Eye (tissue), 1 donor: ENCODE measurements at regions not wholly inside any gene's neighbourhood (a gene's known extent, or its start where the extent isn't known, plus 50 kb on each side); places are given as distances from the start of the nearest gene placed in this dataset.
"Not testable (repeated sequence)": the region's sequence is repeated elsewhere in the genome, so short reads cannot be mapped to it uniquely, and the experiment has no call there.

ENCODE experiments used
- DNase-seq: peaks from one replicate; pipeline ENCODE4 v3.0.0-alpha.2; 2015

DNA sequence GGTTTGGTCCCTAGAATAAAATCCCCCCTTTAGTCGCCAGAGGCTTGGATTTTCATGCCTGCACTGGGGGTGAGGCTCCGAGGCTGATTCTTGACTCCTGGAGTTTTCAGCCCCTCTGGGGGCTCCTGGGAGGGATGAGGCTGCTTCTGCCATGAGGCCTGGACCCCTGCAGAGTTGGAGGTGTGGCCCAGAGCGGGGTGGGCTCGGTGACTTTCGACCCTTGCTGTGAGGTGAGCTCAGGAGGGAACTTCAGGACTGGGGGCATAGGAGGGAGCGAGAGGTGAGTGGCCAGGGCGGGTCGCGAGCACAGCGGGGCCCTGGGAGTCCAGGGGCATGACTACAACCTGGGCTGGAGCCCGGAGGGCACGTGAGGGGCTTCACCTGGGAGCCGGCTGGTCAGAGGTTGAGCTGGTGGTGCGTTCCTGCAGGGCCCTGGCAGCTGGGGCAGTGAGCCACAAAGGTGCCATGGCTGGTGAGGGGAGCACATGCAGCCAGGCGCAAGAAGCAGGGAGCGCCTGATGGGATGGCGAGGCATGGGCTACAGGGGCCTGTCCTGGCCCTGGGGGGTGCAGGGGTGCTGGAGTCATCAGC lies 168.2 kb downstream of the KIF26A start:
- DNase-seq, result no peak

DNA sequence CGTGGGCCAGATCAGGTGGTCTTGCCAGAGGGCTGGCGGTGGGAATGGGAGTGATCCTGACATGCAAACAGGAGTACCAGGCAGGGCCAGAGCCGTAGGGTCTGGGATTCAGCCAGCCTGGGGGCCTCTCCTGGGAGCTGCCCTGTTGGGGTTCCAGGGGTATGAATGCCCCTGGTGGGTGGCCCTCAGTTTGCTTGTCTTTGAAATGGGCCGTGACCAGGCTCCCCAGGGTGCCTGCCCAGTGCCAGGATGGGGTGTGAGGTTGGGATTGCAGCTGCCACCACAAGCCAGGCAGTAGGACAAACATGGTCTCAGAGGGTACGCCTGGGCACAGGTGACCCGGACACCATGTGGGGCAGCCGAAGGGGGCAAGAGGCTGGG lies 168.8 kb downstream of the KIF26A start:
- DNase-seq, result no peak

DNA sequence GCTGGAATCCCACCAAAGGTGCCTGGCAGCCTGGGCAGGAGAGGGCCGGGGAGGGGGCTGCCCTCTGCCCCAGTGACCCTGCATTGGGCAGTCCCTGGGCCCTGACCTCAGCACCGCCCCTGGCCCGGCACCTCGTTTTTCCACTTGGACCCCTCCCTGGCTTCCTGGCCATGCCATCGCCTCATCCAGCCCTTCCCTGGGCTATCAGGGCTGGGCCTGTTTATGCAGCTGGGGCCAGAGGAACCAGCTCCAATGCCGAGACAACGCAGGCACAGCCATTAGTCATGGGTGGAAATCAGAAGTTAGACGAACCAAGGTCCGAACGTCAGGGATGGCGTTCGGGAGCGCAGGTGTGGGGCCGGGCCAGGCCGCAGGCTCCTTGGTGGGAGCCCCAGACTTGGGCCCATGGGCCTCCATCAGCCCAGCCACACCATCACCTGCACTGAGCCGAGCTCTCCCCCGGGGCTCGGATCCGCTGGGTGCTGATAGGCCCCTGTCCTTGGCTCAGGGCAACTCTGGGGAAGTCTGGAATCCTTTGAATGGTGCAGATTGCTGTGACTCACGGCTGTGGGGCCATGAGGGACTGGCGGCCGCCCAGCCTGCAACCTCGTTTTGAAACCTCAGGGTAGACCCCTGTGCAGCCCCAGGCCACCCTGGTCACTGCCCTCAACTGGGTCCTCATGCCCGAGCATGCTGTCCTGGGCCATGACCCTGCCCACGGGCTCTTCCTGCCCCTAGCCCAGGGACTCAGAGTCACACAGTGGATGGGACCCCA lies 169.4 kb downstream of the KIF26A start:
- DNase-seq, result no peak

DNA sequence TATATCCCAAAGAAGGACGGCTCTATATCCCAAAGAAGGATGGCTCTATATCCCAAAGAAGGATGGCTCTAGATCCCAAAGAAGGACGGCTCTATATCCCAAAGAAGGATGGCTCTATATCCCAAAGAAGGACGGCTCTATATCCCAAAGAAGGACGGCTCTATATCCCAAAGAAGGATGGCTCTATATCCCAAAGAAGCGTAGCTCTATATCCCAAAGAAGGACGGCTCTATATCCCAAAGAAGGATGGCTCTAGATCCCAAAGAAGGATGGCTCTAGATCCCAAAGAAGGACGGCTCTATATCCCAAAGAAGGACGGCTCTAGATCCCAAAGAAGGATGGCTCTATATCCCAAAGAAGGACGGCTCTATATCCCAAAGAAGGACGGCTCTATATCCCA lies 170.1 kb downstream of the KIF26A start:
- not testable (repeated sequence) for DNase-seq

DNA sequence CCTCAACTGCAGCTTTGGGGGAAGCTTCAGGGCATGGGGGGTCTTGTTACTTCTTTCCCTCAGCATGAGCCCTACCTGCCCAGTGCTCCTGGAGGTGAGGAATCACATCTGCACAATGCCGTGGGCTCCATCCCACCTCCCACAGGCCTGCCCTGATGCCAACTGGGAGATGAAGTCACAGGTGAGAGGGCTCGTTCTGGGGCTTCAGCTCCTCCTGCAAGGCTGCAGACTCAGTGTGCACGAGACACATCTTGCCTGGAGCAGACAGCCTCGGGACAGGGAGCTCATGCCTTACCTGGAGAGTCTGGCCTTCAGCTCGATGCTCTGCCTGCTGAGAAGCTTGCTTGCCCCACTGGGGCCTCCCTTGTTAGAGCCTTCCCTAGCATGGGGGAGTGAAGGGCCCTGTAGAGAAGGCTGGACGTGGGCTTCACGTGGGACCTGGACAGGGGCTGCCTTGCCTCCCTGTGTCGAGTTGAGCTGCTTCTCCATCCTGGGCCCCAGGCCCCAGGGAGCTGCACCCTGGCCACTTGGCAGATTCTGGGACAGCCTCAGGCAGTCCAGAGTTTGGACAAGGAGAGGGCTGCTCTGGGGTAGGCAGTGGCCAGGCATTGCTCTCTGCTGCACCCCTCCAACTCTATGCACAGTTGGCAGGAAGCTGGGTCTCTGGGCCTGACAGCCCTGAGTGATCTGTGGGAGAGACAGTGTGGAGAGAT lies 171.4 kb downstream of the KIF26A start:
- DNase-seq, result no peak

DNA sequence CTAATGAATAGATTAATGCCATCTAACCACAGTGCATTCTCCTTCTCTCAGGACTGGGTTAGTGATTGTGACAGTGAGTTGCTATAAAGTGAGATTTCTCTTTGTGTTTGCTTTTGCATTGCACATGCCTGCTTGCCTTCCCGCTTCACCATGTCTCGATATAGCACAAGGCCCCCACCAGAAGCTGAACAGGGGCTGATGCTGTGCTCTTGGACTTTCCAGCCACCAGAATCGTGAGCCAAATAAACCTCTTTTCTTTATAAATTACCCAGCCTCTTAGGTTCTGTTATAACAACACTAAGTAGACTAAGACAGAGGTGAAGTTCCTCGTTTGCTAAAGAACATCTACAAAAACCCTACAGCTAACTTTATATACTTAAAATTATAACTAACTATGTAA lies 173.0 kb downstream of the KIF26A start:
- no peak for DNase-seq

DNA sequence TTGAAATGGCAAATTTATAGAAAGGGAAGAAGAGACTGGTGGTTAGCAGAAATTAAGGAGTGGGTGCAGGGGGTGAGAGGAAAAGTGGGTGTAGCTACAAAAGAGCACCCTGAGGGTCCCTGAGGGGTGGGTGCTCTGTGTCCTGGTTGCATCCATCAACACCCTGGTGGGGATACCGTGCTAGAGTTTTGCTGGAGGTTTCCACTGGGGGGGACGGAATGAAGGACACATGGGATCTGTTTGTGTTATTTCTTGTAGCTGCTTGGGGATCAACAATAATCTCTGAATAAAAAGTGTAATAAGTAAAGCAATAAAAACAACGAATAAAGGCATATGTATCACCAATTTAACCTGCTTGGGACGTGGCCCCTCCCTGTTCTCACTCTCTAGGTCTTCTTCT lies 175.3 kb downstream of the KIF26A start:
- DNase-seq, result no peak

DNA sequence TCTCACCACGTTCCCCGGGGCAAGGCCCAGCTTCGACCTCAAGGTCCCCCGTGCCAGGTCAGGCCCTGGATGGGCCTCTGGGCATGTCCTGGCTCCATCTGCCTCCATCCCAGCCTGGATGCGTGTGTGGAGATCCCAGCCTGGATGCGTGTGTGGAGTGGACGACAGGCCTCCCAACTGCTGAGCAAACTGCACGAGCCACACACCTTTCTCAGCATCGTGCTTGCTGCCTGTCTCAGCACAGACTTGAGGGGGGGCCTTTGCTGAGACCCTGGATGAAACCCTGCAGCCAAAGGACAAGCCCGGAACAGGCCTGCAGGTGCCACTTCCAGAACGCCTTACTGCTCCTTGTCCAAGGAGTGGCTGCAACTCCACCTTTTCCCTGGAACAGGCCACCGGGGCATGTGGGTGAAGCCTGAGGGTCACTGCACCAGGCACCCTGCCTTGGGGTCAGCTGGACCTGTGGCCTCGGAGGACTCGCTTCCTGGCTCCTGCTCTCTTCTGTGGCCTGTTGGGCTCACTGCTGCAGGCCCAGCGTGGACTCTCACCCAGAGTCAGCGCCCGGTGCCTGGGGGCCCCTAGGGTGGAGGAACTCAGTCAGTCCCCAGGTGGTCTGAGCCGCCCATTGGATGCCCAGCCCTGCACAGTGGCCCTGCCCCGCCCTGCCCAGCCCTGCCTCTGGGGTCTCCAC lies 176.0 kb downstream of the KIF26A start:
- DNase-seq, result no peak

DNA sequence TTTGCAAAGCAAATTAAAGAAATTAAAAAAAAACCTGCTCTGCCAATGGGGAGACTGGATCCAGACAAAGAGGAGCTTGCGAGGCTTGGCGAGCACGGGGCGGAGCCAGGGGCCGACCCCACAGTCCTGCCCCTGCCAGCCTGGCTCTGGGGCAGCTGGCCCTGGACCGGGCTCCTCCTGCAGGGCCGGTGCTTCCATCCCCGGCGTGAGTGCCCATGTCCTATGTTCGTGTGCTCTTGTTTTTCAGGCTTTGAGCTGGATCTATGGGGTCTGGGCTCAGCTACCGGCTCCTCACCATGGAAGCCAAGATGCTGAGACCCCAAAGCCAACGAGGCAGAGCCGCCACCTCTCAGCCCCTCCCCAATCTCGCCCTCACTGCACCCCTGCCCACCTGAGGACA lies 176.8 kb downstream of the KIF26A start:
- DNase-seq, result no peak

DNA sequence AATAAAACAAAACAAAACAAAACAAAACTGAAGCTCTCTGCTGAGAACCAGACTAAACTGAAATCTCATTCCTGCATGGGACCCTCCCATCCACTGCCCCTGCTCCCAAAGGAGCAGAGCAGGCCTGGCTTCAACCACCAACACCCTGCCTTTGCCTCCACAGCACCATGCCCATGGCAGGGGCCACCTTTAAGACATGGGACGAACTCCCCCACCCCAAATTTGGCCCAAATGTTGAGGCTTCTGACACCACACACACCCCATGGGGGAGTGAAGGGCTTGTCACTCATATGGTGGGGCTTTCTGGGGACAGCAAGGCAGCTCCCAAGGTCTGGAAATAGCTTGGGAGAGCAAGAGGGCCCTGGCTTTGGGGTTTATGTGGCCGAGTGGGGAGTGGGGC lies 177.2 kb downstream of the KIF26A start:
- no peak for DNase-seq

DNA sequence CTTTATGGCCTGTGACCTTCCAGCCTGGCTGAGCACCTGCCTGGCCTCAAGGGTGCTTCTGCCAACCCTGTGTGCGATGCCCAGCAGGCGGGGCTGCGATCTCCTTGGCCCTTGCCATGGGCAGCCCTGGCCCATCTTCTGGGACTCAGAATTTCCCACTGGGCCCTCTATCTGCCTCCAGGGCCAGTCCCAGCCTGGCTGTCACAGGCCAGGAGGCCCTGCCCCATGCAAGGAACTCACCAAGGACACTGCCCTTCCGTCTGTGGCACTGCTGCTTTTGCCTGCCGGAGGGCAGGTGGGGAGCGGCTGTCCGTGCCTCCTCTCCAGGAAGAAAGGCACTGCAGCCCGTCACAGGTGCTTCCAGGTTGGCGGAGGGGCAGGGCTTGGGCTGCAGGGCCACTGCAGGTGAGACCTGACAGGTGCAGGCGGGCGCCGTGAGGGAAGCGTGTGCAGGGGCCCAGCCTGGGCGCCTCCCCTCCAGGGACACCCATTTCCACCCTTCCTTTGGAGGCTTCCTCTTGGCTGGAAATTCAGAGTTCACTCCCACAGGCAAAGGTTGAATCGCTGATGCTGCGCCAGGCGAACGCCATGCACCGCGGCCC lies 177.8 kb downstream of the KIF26A start:
- DNase-seq, result no peak

DNA sequence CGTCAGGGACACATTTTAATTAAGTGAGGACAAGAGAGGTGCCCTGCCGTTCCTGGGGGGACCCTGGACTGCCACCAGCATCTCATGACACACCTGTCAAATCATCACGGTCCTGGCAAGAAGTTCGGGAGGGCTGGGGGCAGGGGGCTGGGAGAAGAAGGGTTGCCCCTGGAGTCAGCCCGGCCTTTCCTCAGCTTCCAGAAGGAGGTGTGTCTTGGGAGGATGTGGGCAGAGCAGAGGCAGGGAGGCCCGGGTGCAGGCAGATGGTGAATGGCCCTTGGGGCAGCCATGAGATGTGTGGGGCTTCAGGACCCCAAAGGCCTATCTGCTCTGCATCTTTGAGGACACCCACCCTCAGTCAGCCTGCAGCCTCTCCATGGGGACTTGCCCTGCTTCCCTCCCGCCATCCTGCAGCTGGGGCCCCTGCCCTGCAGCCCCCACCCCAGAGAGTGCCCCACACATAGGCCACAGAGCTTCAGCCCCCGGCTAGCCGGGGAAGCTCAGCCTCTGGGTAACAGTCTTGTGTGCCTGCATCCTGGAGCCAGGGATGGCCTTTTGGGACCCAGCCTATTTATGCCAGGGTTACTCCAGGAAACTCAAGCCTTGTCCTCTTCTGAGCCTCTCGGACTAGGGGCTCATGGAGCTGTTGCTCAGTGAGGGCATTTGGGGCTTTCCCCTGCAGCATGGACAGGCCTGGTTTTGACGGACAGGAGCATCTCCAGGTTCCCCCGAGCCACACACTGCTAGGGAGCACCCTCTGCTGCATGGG lies 178.5 kb downstream of the KIF26A start:
- no peak for DNase-seq

DNA sequence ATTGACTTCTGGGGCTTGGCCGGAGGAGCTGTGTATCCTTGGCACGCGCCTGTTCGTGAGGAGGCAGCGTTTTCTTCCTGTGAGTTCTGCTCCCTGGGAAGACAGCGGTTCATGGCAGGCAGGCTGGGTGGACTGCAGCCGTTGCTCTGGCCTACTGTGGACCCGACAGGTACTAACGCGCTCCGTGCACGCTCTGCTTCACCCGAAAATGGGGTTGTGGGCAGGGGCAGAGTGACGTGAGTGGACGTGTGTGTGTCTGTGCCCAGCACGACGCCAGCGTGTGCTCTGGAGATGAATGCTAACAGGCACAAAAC lies 179.1 kb downstream of the KIF26A start:
- no peak for DNase-seq

DNA sequence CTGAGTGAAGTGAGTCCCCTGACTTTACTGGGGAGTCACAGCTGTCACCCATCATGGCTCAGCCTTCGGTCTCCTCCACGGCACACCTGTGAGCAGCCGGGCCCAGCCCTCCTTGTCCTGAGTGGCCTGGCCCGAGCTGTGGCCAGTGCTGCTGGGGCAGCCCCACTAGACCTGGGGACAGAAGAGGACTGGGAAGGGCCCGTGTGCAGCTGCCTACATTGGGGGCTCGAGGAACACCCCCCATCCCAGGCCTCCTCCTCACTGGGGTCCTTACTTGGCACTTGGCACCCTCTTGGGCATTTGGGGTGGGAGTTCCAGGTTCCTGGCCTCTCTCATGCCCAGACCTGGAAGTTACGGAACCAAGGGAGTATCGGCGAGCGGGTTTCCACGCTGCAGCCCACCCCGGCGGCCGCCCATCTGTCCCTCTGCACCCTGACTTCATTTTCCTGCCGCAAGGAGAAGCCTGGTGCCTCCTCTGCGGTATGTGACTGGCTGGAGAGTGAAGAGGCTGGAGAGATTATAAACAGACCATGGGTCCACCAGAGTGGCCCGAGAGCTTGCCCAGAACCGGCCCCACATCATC lies 179.7 kb downstream of the KIF26A start:
- no peak for DNase-seq

DNA sequence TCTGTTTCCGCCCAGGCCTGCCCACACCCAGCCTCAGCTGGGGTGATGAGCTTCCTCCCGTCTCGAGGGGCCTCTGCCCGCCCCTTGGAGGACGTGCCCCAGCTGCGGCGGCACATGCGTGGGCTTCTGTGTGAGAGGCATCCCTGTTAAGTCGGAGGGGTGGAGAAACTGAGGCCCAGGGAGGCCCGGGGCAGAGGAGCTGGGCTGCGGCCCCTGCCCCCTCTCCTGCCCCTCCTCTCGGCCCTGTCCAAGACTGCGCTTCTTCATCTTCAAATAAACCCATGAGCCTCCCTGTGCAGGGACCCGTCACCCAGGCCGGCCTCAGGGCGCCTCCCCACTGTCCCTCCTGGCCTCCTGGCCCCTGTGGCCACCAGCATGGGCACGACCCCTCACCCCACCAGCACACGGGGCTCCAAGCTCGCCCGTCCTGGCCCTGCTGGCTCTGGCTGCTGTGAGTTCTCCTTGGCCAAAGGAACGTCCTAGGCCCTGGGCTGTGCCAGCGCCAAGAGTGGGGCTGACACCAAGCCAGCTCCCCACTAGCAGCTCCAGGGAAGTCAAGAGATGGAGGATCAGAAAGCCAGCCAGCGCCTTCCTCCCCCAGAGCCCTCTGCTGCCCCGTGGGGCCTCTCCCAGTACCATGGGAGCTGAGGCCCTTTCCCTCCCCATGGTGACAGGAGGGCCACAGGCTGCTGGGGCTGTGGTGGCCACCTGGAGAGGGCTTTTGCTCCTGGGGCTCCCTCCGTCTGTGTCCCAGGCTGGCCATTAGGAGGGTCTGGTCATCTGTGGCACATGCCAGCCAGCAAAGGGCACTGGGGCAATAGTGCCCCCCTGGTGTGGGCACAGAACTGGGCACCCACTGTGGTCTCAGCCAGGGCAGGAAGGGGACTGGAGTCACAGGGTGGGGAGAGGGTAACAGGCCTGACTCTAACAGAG lies 180.4 kb downstream of the KIF26A start:
- DNase-seq, result no peak

DNA sequence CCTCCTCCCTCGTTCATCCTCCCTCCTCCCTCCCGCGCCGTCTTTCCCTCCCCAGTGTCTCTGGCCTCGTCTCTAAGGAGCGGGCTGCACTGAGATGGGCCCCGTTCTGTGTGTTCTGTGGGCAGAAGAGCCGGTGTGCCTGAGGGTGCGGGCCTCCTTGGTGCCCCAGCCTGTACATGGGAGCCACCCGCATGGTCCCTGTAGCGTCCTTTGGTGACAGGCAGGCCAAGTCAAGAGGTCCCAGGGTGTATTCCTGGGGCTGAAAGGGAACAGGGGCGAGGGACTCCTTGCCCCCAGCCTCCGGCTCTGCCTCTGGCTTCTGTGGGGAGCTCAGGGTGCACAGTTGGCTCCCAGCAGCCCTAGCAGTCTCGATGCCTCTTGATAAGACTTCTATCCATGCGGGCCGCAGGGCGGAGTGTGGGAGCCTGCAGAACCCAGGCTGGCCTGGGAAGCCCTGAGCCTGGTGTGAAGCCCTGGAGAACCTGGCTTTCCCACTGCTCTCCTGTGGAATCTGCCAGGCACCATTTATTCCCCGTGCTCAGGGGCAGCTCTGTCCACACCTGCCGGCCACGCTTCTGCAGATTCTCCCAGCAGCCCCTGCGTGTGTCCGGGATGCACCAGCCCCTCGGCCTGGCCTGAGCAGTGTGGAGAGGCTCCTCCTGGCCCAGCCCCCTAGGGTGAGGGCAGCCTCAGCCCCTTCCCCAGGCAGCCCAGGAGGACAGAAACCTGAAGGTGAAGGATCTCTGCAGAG lies 181.3 kb downstream of the KIF26A start:
- DNase-seq, result no peak

DNA sequence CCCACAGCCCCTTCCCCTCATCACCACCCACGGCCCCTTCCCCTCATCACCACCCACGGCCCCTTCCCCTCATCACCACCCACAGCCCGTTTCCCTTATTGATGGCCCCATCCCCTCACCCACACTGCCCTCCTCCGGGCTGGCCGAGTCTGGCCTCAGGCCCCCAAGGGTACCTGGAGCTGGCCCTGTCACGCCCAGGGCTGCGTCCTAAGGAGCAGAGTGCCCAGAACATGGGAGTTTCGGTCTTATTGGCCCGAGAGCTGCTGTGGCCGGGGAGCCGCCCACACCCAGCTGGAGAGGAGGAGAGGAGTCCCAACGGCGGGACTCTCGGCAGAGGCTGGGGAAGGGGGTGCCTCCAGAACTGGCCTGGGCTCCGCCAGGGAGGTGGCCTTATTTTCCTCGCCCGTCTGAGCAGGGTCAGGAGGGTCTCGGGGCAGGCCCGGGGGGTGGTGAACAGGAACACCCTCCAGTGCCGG lies 182.3 kb downstream of the KIF26A start:
- no peak for DNase-seq

DNA sequence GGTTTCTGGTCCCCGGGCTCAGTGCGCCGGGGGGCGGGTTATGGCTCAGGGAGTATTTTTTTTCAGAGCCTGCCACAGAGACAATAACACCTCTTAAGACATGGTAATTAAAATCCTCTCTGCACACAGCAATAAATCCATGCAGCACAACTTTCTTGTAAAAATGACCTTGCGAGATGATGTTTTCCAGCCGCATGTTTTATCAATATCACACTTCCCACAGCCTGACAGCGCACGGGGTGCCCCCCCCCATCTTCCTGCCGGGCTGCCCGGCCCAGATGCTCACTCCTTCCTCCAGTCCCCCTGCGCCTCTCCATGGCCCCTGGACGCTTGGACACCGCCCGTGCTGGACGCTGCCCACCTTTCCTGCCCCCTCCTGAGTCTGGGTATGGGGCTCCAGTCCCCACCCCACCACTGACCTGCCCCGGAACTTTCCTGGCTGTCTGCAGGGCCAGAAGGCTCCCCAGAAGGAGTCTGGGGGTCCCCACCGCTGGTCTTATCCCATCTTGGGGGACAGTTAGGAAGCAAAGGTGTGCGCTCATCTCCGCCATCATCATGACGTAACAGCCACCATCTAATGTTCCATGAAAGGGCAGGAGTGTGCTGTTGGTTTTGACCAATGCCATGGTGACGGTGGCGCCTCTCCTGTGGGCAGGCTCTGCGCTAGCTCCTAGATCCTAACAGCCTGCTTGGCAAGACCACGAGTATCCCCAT lies 182.9 kb downstream of the KIF26A start:
- DNase-seq, result no peak

DNA sequence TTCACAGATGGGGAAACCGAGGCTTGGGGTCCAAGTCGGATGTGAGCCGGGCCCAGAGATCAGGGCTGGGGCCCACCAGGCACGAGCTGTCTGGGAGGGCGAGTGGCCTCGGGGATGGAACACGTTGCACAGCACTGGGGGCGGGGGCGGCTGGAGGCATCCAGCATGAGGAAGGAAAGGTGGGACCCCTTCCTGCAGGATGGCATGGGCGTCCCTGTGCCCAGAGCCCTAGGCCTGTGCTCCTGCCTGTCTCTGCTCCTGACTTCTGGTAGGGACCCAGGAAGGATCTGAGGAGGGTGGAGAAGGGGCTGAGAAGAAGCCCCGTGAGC lies 183.4 kb downstream of the KIF26A start:
- DNase-seq, result no peak
